Transverse colon (tissue), 4 donors: ENCODE measurements at regions not wholly inside any gene's neighbourhood (a gene's known extent, or its start where the extent isn't known, plus 50 kb on each side); places are given as distances from the start of the nearest gene placed in this dataset.
"Not testable (repeated sequence)": the region's sequence is repeated elsewhere in the genome, so short reads cannot be mapped to it uniquely, and the experiment has no call there.

Experiments
- DNase-seq: peaks from one replicate; pipeline ENCODE4 v3.0.0-alpha.2; 2019
- H3K27ac ChIP-seq, 4 donors: fragments of 200-600 bp; sonication (generic); 2 replicates each; pipeline ENCODE4 v1.5.1; 2016 to 2018; ENCODE audit warnings: inconsistent platforms in 4 of 4
- H3K27me3 ChIP-seq: fragments of 200-600 bp; sonication (generic); 2 replicates; pipeline ENCODE4 v1.5.1; 2017; ENCODE audit warnings: inconsistent platforms
- H3K36me3 ChIP-seq, 4 donors: fragments of 200-600 bp; sonication (generic); 2 replicates each; pipeline ENCODE4 v1.5.1; 2017 to 2019; ENCODE audit warnings: inconsistent platforms in 4 of 4
- H3K4me1 ChIP-seq, 4 donors: fragments of 200-600 bp; sonication (generic); 2 replicates each; pipeline ENCODE4 v1.5.1; 2017 to 2020; ENCODE audit warnings: inconsistent platforms in 4 of 4
- H3K4me3 ChIP-seq, 4 donors: fragments of 200-600 bp; sonication (generic); 1 replicate in 1 of 4; 2 replicates in 3 of 4; pipeline versions ENCODE4 v1.5.1 to v1.6.1; 2017 to 2019; ENCODE audit warnings: inconsistent platforms in 4 of 4
- H3K9me3 ChIP-seq, 2 donors: fragments of 200-600 bp; sonication (generic); 2 replicates each; pipeline ENCODE4 v1.5.1; 2017 to 2019; ENCODE audit warnings: inconsistent platforms in 2 of 2
- CTCF ChIP-seq, 5 experiments: fragments of 200-600 bp in 3 of 5; fragments of 450-650 bp in 2 of 5; sonication (generic) in 3 of 5; IDR thresholded peaks; 1 replicate in 2 of 5; 2 replicates in 3 of 5; pipeline ENCODE4 v1.5.1; 2016 to 2017; ENCODE audit warnings: antibody characterized with exemption in 5 of 5, inconsistent platforms in 3 of 5, mild to moderate bottlenecking in 2 of 5, moderate library complexity in 1 of 5
- EP300 ChIP-seq: sonication (generic); formaldehyde crosslinking; IDR thresholded peaks from one replicate; pipeline ENCODE4 v1.6.1; 2017; ENCODE audit warnings: antibody characterized with exemption, low read depth
- POLR2A ChIP-seq: fragments of 450-650 bp; IDR thresholded peaks from one replicate; pipeline ENCODE4 v1.6.1; 2016; ENCODE audit warnings: antibody characterized with exemption, mild to moderate bottlenecking, moderate library complexity
- POLR2AphosphoS5 ChIP-seq, 3 donors: sonication (generic); formaldehyde crosslinking; IDR thresholded peaks; one replicate each; pipeline ENCODE4 v1.6.1; 2016; ENCODE audit warnings: antibody characterized with exemption in 3 of 3
- WGBS, 2 donors: methylation state at CpG; one replicate each; pipeline ENCODE4 v1.1.5; 2018; ENCODE audit warnings: low coverage in 1 of 2; 5-methylcytosine and 5-hydroxymethylcytosine counted together
- in situ Hi-C, 4 donors: fragments of 200-750 bp; cut with MboI; loops; one replicate each; pipeline versions ENCODE4 v1.15.0 to v1.15.1; 2017; ENCODE audit warnings: low sequenced_read_pairs in 3 of 4, low pct_ligation_motif_present in 1 of 4, low pct_unique_long_range_greater_than_20kb in 1 of 4
- intact Hi-C: fragments of 100-400 bp; cut with DNase I; formaldehyde crosslinking; loops from one replicate; pipeline ENCODE4 v1.15.1; 2023; ENCODE audit warnings: low total_unique reads

GRCh38 chr6:86045038-86045437 is 402.4 kb upstream of the SYNCRIP start:
- Histone ChIP-seq H3K9me3 (no peaks in the 10 kb centered on the region), H3K27me3 (no peaks in the 10 kb centered on the region), H3K36me3 (no peaks in the 10 kb centered on the region), H3K27ac (no peak overlapping the region), H3K4me3 (no peak overlapping the region), H3K4me1 (no peaks in the 10 kb centered on the region)
- in situ Hi-C loops (no loop called here), intact Hi-C loops (no loop called here)
- DNase-seq: no peak
- TF ChIP-seq POLR2AphosphoS5 (IDR thresholded peaks at IDR 0.05): no peak
- no peak for TF ChIP-seq CTCF (IDR thresholded peaks at IDR 0.05)
- TF ChIP-seq EP300: no peak
- TF ChIP-seq POLR2A: no peak

GRCh38 chr6:86042214-86042613 is 399.5 kb upstream of the SYNCRIP start:
- TF ChIP-seq EP300: no peak
- no peak for TF ChIP-seq POLR2A
- DNase-seq: no peak
- no peaks in the 10 kb centered on the region for H3K4me1 ChIP-seq
- H3K4me3 ChIP-seq: no peak overlapping the region
- no peak overlapping the region for H3K27ac ChIP-seq
- intact Hi-C loops (no loop called here), in situ Hi-C loops (no loop called here)
- no peaks in the 10 kb centered on the region for H3K27me3 ChIP-seq
- no peaks in the 10 kb centered on the region for H3K36me3 ChIP-seq
- H3K9me3 ChIP-seq: no peaks in the 10 kb centered on the region

DNA sequence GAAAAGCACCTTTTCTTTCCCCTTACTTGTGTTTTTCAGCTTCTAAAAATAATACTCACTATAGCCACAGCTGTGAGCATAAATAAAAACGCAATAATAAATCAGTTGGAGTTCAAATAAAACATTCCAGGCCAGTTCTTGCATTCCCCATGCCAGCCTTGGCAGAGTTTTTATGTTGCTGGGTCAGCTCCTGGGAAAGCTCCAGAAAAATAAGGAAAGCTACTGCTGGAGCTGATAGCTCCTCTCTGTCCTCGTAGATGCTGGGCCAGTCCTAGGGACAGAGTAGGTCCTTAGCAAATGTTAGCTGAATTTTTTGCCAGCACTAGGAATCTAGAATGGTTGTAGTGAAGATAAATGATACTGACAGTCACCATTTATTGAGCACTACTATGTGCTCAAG is 389.0 kb upstream of the SYNCRIP start:
- in situ Hi-C loops: no loop called here
- H3K4me3 ChIP-seq: no peak overlapping the region
- H3K27ac ChIP-seq: no peak overlapping the region
- no peaks in the 10 kb centered on the region for H3K27me3 ChIP-seq
- H3K36me3 ChIP-seq: no peaks in the 10 kb centered on the region
- no peaks in the 10 kb centered on the region for H3K4me1 ChIP-seq
- no peak for DNase-seq
- intact Hi-C loops: no loop called here
- TF ChIP-seq CTCF (IDR thresholded peaks at IDR 0.05): no peak
- TF ChIP-seq POLR2AphosphoS5 (IDR thresholded peaks at IDR 0.05): no peak
- TF ChIP-seq POLR2A: no peak
- TF ChIP-seq EP300: no peak
- WGBS, 2 donors: 35 to 43% methylated on average over 1 to 2 of the region's 2 CpGs
- no peaks in the 10 kb centered on the region for H3K9me3 ChIP-seq

DNA sequence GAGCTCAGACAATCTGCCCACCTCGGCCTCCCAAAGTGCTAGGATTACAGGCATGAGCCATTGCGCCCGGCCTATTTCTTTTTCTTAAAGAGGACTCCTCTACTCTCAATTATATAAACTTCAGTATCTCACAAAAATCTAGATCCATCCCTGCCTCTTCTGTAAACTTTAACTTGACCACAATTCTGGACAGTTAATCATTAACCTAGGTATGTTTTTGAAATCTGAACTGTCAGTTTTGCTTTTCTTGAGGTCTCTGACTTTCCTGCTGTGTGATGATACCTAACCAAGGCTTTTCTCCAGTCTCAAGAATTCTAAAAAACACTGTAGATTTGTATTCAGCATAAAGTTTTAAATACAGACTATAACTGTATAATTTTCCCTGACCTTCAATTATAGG is 388.2 kb upstream of the SYNCRIP start:
- no peak overlapping the region for H3K27ac ChIP-seq
- no peaks in the 10 kb centered on the region for H3K4me1 ChIP-seq
- DNase-seq: no peak
- no peaks in the 10 kb centered on the region for H3K36me3 ChIP-seq
- 65 to 89% methylated on average over 3 of the region's 3 CpGs for WGBS, 2 donors
- no peak overlapping the region for H3K4me3 ChIP-seq
- intact Hi-C loops (no loop called here), in situ Hi-C loops (no loop called here)
- H3K9me3 ChIP-seq: no peaks in the 10 kb centered on the region
- no peaks in the 10 kb centered on the region for H3K27me3 ChIP-seq
- no peak for TF ChIP-seq CTCF (IDR thresholded peaks at IDR 0.05)
- no peak for TF ChIP-seq POLR2A
- no peak for TF ChIP-seq POLR2AphosphoS5 (IDR thresholded peaks at IDR 0.05)
- TF ChIP-seq EP300: no peak

DNA sequence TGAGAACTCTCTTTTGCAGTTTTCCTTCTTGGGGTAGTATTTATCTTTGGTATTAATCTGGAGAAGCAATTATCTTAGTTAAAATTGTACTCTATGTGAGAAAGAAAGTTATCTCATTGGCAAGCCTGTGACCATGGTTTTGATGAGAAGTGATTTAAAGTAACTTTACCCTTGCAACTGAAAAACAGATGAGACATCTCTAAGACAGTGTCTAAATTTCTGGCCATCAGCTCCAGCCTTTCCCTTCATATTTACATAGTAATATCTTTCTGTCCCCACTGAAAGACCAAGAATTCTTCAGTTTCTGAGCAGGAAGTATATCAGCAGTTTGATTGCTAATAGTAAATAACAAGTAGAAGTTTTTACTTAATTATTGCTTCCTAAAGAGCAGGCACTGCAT is 386.1 kb upstream of the SYNCRIP start:
- H3K27ac ChIP-seq: no peak overlapping the region
- DNase-seq: no peak
- TF ChIP-seq CTCF (IDR thresholded peaks at IDR 0.05): no peak
- no peak for TF ChIP-seq POLR2AphosphoS5 (IDR thresholded peaks at IDR 0.05)
- no peak for TF ChIP-seq POLR2A
- no peak for TF ChIP-seq EP300
- no peaks in the 10 kb centered on the region for H3K36me3 ChIP-seq
- H3K4me3 ChIP-seq: no peak overlapping the region
- H3K4me1 ChIP-seq: no peaks in the 10 kb centered on the region
- no peaks in the 10 kb centered on the region for H3K27me3 ChIP-seq
- in situ Hi-C loops: no loop called here
- no peaks in the 10 kb centered on the region for H3K9me3 ChIP-seq
- intact Hi-C loops: no loop called here

DNA sequence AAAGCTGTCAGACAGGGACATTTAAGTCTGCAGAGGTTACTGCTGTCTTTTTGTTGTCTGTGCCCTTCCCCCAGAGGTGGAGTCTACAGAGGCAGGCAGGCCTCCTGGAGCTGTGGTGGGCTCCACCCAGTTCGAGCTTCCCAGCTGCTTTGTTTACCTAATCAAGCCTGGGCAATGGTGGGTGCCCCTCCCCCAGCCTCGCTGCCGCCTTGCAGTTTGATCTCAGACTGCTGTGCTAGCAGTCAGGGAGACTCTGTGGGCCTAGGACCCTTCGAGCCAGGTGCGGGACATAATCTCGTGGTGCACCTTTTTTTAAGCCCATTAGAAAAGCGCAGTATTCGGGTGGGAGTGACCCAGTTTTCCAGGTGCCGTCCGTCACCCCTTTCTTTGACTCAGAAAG is 384.2 kb upstream of the SYNCRIP start:
- intact Hi-C loops, H3K27me3 ChIP-seq, H3K9me3 ChIP-seq, H3K4me3 ChIP-seq, in situ Hi-C loops, DNase-seq, H3K27ac ChIP-seq, H3K36me3 ChIP-seq, H3K4me1 ChIP-seq: not testable (repeated sequence)
- 64 to 66% methylated on average over 8 to 10 of the region's 10 CpGs for WGBS, 2 donors
